Iris pigment epithelial cell (primary cell): ENCODE measurements at regions not wholly inside any gene's neighbourhood (a gene's known extent, or its start where the extent isn't known, plus 50 kb on each side); places are given as distances from the start of the nearest gene placed in this dataset.
"Not testable (repeated sequence)": the region's sequence is repeated elsewhere in the genome, so short reads cannot be mapped to it uniquely, and the experiment has no call there.

Experiments
- DNase-seq: peaks from one replicate; pipeline ENCODE4 v3.0.0-alpha.2; 2011; ENCODE audit warnings: low read depth

DNA sequence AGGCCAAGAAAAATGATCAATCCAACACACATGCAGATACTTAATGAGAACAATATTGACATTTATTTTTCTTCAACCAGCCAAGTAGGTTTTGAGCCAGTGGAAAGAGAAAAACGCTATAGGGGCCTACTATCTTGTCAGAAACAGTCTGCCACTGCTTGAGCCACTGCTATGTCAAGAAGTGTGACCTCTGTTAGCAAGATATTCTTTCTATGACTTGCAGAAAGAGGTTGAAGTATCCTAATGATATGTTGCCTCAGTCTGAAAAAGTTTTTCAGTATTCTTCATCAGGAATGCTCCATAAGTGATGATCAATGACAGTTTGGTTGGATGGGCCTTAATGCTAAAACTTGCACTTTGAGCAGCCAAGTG is 328.4 kb upstream of the KCND2 start:
- DNase-seq: no peak

GRCh38 chr7:119945822-119946221 is 327.2 kb upstream of the KCND2 start:
- no peak for DNase-seq

DNA sequence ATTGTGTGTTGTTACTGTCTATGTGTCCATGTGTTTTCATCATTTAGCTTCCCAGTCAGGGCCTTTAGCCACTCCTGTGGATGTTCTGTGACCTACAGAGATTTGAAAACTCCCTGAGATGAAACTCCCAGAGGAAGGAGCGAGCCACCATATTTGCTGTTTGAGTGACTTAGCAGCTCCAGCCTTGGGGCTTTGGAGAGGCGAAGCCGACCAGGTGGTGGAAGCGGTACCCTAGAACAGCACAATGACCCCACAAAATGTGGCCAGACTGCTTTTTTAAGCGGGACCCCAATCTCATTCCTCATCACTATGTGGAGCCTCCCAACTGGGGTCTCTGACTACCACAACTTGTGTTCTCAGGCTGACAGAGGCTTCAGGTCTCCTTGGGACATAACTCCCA is 323.9 kb upstream of the KCND2 start:
- no peak for DNase-seq

DNA sequence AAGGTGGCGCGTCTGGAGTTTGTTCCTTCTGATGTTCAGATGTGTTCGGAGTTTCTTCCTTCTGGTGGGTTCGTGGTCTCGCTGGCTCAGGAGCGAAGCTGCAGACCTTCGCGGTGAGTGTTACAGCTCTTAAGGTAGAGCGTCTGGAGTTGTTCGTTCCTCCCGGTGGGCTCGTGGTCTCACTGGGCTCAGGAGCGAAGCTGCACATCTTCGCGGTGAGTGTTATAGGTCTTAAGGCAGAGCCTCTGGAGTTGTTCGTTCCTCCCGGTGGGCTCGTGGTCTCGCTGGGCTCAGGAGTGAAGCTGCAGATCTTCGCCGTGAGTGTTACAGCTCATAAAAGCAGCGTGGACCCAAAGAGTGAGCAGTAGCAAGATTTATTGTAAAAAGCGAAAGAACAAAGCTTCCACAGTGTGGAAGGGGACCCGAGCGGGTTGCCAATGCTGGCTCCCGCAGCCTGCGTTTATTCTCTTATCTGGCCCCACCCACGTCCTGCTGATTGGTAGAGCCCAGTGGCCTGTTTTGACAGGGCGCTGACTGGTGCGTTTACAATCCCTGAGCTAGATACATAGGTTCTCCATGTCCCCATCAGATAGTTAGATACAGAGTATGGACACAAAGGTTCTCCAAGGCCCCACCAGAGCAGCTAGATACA is 322.5 kb upstream of the KCND2 start:
- not testable (repeated sequence) for DNase-seq

GRCh38 chr7:119951614-119952013 is 321.4 kb upstream of the KCND2 start:
- DNase-seq: not testable (repeated sequence)

- DNase-seq: no peak
These were observed 315.6 kb upstream of the KCND2 start for GRCh38 chr7:119957335-119957734.

GRCh38 chr7:119959811-119960210 is 313.2 kb upstream of the KCND2 start:
- DNase-seq: peak; percentile 69

GRCh38 chr7:119963654-119964053 is 309.3 kb upstream of the KCND2 start:
- DNase-seq: peak; percentile 3

DNA sequence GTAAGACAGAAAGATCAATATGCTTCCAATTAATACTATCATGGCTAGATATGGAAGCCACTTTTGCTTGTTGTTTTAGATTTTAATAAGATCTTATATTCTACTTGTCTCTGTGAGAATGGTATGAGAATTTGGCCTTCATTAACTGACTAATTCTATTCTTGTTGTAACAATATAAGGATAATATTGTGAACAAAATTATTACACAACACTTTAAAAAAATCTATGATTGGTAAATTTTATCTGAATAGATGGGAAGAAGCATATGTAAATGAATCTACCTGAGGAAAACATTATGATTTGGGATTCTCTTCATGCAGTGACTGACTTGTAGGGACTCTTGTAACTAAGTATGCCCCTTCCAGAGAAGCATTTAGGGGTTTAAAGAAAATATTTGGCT is 308.9 kb upstream of the KCND2 start:
- DNase-seq: no peak

DNA sequence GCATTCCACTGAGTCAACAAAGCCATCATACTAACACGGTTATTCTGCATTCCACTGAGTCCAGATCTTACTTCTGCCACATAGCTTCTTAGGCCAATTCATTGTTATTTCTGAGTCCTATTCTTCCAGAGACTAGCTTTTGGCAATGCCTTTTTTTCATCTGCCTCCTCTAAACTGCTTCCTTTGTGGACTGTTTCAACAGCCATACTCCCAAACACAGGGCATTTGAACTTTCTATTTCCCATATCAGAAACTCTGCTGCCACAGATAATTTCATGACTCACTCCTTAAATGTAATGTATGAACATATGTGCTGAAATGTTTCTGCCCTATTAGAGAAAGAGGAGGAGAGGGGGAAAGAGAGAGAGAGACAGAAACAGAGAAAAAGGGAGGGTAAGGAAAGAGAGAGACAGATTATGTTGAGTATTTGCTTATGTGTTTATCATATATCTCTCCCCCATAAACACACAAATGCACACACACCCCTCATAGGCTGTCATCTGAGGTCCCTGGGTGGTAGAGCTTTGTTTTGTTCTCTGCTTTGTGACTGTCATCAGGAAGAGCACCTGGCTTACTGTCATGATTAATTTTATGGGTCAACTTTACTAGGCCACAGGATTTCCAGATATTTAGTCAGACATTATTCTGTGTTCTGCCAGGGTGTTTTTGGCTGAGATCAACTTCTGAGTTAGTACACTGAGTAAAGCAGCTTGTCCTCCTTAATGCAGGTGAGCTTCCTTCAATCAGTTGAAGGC is 308.0 kb upstream of the KCND2 start:
- peak; percentile 35 for DNase-seq

GRCh38 chr7:119967221-119967620 is 305.8 kb upstream of the KCND2 start:
- no peak for DNase-seq

- not testable (repeated sequence) for DNase-seq
These were observed 304.6 kb upstream of the KCND2 start for GRCh38 chr7:119968411-119968810.

- no peak for DNase-seq
These were observed 303.9 kb upstream of the KCND2 start for GRCh38 chr7:119969054-119969453.

DNA sequence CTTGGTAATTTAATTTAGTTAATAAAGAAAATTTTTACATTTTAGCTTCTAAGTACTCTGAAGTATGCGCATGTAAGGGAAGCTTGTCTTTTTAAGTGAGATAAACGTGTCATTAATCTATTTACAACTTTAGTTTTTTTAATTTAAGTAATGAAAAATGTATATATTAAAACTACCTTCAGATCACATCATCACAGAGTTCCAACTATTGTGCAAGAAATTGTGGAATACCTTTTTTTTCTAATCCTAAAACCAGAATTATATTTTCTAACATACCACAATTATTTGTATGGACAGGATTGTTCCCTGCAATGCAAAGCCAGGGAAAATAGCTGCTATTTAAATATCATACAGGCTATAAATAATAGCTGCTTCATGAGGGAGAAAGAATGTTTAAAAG is 303.2 kb upstream of the KCND2 start:
- DNase-seq: no peak

GRCh38 chr7:119974972-119975371 is 298.0 kb upstream of the KCND2 start:
- peak; percentile 40 for DNase-seq

- DNase-seq: no peak
These were observed 290.1 kb upstream of the KCND2 start for GRCh38 chr7:119982884-119983283.

- DNase-seq: no peak
These were observed 289.5 kb upstream of the KCND2 start for GRCh38 chr7:119983468-119983867.

GRCh38 chr7:119984247-119984646 is 288.7 kb upstream of the KCND2 start:
- DNase-seq: no peak

DNA sequence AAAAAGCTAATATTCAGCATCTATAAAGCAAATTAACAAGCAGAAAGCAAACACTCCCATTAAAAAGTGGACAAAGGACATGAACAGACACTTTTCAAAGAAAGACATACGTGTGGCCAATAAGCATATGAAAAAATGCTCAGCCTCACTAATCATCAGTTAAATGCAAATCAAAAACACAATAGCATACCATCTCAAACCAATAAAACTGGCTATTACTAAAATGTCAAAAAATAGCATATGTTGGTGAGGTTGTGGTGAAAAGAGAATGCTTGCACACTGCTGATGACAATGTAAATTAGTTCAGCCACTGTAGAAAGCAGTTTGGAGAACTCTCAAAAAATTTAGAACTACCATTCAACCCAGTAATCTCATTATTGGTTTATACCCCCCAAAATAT is 284.6 kb upstream of the KCND2 start:
- no peak for DNase-seq

- no peak for DNase-seq
These were observed 278.0 kb upstream of the KCND2 start for GRCh38 chr7:119994928-119995327.

DNA sequence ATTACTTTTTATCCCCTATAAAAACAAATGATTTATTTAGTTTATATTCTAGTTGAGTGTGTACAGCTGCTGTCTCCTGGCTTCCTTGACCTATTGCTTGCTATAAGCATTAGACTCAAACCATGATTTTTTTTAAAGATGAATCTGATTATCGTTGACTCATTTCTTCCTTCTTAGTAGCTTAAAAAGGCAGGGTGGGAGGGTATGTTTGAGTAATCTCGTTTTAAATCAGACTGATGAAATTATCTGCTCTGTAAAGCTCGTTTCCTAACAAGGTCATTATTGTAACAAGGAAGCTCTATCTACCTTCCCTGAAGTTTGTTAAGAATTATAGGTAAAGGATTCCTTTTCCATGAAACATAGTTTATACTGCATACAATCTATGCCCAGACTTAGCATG is 276.3 kb upstream of the KCND2 start:
- peak; percentile 26 for DNase-seq

GRCh38 chr7:119999738-120000475 is 273.1 kb upstream of the KCND2 start:
- peak; percentile 42 for DNase-seq

DNA sequence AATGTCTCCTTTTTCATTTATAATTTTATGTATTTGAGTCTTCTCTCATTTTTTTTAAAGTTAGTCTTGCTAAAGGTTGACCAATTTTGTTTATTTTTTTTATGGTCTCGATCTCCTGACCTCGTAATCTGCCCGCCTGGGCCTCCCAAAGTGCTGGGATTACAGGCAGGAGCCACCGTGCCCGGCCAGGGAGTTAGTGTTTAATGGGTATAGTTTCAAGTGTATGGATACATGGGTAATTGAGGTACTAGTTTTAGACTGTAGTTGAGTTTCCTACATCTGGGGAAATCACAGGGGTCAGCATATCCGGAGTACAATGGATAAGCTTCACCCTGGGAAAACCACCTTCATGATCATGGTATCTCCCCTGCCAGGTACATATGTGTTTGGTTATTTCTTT is 267.3 kb upstream of the KCND2 start:
- DNase-seq: no peak
